Breast epithelium (tissue), 3 donors: ENCODE measurements at regions not wholly inside any gene's neighbourhood (a gene's known extent, or its start where the extent isn't known, plus 50 kb on each side); places are given as distances from the start of the nearest gene placed in this dataset.

ENCODE experiments used
- POLR2A ChIP-seq: fragments of 450-650 bp; IDR thresholded peaks from one replicate; pipeline ENCODE4 v1.6.1; 2016; ENCODE audit warnings: antibody characterized with exemption, mild to moderate bottlenecking, moderate library complexity
- TF ChIP-seq, protein P1 (sequence below), 3 donors: fragments of 450-650 bp; IDR thresholded peaks; one replicate each; pipeline ENCODE4 v1.5.1; 2016 to 2017; ENCODE audit warnings: antibody characterized with exemption in 3 of 3, mild to moderate bottlenecking in 3 of 3, moderate library complexity in 3 of 3

DNA sequence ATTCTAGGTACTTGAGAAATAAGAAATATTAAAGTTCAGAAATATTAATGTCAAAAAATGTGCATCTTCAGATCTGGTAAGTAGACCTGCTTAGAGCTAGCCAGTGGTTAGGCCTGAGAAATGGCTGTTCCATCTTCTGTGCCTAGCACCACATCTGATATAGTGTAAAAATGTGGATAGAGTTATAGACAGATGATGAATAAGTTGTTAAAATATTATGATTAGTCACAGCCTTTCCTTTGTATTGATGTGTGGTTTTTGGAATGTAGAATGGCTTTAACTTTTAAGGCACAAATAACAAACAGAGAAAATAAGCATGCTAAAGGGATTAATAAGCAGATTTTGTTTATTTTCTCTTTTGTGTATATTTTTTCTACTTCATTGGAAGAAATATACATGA, 133.5 kb upstream of the NUDT6 start:
- TF ChIP-seq POLR2A = no peak
- TF ChIP-seq, protein P1, sequence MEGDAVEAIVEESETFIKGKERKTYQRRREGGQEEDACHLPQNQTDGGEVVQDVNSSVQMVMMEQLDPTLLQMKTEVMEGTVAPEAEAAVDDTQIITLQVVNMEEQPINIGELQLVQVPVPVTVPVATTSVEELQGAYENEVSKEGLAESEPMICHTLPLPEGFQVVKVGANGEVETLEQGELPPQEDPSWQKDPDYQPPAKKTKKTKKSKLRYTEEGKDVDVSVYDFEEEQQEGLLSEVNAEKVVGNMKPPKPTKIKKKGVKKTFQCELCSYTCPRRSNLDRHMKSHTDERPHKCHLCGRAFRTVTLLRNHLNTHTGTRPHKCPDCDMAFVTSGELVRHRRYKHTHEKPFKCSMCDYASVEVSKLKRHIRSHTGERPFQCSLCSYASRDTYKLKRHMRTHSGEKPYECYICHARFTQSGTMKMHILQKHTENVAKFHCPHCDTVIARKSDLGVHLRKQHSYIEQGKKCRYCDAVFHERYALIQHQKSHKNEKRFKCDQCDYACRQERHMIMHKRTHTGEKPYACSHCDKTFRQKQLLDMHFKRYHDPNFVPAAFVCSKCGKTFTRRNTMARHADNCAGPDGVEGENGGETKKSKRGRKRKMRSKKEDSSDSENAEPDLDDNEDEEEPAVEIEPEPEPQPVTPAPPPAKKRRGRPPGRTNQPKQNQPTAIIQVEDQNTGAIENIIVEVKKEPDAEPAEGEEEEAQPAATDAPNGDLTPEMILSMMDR (IDR thresholded peaks at IDR 0.05) = no peak
